GM19467 (cell line): ENCODE measurements at regions not wholly inside any gene's neighbourhood (a gene's known extent, or its start where the extent isn't known, plus 50 kb on each side); places are given as distances from the start of the nearest gene placed in this dataset.
"Not testable (repeated sequence)": the region's sequence is repeated elsewhere in the genome, so short reads cannot be mapped to it uniquely, and the experiment has no call there.

Experiments used
- ATAC-seq: cut with Tn5 transposase; IDR thresholded peaks from one replicate; pipeline ENCODE4 v1.9.1; 2021; ENCODE audit warnings: mild to moderate bottlenecking, moderate library complexity; ENCODE audit not compliant: unreplicated experiment

DNA sequence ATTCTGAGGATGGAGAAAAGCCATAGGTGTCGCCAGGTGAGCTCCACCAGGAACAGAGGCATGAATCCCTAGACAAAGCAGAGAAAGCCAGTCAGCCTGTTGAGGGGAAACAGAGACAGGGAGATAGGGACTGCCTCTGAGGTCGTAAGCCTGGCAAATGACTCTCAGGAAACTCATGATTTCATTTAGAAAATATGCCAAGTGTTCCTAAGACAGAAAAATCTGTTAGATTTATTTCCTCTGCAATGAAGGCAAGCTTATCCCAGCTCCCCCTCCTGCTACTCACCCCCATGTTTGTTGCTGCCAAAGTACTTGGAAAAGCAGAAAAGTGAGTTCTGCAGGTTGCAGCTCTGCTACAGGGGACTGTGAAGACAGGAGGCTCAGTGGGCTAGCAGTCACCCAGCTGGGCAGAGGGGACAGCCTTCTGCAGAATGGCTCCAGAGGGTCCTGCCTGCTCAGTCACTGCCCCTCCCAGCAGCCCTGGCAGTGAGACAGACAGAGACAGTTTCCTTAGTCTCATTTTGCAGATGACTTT is 184.3 kb downstream of the ADRA2A start:
- no peak for ATAC-seq

DNA sequence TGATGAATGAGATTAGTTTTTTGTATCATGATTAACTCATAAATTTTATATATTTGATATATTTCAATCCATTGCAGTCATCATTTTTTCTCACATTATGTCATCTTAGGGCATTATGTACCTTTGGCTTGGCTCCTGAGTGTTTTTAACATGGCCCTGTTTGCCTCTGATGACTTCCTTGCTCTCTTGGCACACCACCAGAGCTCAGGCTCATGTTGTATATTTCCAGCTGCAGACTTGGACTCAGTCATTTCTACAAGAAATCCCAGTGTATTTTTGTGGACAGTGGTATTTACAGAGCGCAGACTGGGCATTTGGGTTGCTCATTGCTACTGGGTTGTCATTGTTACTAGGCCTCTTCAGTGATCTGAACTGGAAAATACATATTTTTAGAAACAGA is 188.5 kb downstream of the ADRA2A start:
- no peak for ATAC-seq

- ATAC-seq, result no peak
Measured at GRCh38 chr10:111266165-111266564, 189.3 kb downstream of the ADRA2A start.

GRCh38 chr10:111267673-111268072 is 190.8 kb downstream of the ADRA2A start:
- ATAC-seq, result no peak

GRCh38 chr10:111273235-111273634 is 196.4 kb downstream of the ADRA2A start:
- ATAC-seq, result no peak

DNA sequence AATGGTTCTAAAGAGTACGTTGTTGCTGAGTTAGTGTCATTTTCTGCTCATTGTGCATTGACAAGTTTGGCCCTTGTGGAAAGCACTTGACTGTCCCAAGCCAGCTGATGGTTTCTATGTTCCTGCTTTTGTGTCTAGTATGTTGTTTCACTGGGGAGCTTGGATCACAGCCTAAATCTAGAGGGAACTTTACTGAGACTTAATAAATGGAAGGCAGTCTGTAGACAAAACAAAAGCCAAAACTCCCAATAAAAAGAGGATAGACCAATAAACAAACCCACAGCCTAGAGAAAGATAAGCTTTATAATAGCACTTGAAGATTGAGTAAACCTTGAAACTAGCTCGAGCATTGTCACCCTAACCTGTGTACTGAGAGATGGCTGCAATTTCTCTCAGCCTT is 196.8 kb downstream of the ADRA2A start:
- ATAC-seq, result no peak

GRCh38 chr10:111275091-111275490 is 198.3 kb downstream of the ADRA2A start:
- ATAC-seq, result no peak

GRCh38 chr10:111277661-111278060 is 200.8 kb downstream of the ADRA2A start:
- ATAC-seq, result no peak

DNA sequence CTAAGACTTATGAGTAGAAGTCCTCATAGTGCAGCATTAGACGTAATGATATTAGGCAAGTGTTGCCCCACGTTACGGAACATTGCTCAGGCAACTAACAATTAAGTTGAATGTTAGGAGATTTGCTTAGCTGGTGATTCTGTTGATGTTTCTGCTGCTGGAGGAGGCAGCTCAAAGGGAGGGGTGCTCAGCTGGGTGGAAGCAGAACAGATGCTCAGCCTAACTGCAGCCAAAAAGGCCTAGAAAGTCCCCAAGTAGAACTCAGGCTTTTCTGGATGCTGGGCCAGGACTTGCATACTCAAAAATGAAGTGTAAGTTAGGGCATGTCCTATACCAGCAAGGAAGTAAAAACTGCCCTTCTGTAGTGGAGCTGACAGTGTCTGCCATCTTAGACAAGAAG is 201.4 kb downstream of the ADRA2A start:
- ATAC-seq, result no peak

GRCh38 chr10:111281516-111281915 is 204.7 kb downstream of the ADRA2A start:
- ATAC-seq, result no peak

DNA sequence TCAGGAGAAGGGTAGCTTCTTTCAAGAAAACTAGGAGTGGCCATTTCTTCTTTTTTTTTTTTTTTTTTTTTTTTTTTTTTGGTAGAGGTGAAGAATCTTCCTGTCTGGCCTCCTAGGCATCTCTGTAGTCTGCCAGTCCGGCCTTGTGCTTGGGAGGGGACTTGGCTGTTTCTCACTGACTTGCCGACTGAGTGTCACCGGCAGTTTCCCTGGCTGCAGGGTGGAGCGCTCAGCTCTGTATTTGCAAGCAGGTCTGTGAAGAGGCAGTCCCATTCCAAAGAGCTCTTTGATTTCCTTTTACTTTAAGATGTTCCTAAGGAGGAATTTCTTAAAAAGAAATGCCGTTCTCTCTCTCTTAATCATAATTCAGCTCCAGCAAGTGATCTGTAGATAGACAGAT is 212.6 kb downstream of the ADRA2A start:
- ATAC-seq, result no peak

- no peak for ATAC-seq
Measured at GRCh38 chr10:111290649-111291048, 213.8 kb downstream of the ADRA2A start.

DNA sequence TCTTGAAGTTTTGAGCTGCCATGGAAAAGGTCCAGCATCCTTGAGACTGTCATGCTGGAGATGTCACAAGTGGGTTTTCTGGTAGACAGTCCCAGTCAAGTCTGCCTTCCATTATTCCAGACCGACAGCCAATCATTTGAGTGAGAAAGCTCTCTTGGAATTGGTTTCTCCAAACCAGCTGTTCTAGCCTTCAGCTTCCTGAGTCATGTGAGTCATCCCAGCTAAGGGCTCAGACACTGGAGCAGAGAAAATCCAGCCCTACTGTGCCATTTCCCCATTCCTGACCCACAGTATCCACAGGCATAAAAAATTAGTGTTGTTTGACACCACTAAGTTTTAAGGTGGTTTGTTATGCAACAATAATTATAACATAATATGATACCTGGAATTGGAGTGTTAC is 219.0 kb downstream of the ADRA2A start:
- ATAC-seq, result no peak

DNA sequence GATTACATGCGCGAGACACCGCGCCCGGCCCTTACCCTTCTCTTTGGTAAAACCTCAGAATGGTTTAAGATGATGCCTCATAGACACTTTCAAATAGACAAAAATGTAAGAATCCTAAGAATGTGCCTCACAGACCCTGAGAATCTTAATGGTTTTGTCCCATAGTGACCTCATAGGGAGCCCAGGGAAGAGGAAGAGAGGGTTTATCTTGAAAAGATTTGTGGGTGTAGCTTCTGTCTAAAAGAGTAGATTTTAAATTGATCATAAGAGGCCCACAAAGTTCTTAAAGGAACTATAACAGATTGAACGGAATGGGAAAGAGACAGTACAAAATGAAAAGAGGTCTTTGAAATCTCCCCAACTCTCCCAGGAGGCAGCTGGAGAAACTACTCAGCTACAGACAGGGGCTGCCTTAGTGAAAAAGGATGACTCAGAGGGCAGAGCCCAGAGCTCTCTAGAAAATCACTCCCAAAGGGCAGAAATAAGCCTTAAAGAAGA is 220.6 kb downstream of the ADRA2A start:
- ATAC-seq, result no peak

DNA sequence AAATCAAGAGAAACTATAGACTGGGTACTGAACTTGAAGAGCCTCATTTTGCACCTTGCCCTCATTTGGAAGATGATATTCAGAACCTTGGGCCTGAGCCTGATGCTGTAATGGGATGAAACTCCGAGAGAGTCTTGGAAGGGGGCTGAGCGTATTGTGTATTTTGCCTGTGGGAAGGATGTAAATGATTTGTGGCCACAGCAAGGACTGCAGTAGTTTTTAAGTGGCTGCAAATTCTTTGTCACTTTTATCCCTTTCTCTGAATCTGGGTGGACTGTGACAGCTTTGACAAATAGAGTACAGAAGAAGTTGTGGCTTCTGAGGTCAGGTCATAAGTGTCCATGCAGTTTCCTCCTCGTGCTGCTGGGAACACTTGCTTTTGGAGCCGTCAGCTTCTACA is 221.2 kb downstream of the ADRA2A start:
- no peak for ATAC-seq

- ATAC-seq, result no peak
Measured at GRCh38 chr10:111299037-111299436, 222.2 kb downstream of the ADRA2A start.

- ATAC-seq, result no peak
Measured at GRCh38 chr10:111303887-111304286, 227.1 kb downstream of the ADRA2A start.

DNA sequence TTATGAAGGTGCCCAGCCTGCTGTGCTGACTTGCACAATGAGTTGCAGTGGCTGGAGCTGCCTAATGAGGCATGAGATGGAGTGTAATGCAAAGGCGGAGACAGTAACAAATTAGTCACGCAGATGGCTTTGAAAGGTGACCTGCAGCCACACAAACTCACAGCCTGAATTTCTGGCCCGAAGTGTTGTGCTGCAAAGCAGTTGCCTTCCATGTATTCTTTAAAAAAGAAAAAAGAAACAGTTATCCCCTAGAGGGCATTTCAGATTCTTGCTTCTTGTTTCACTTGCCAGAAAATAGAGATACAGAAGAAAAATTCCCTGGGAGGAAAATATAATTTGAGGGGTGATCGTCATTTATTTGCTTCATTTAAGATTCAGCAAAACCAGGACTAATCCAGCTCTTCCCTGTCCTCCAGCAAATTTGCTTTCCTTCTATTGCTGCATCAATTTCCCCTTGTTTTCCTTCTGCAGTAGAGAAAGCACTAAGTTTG is 239.9 kb downstream of the ADRA2A start:
- no peak for ATAC-seq

DNA sequence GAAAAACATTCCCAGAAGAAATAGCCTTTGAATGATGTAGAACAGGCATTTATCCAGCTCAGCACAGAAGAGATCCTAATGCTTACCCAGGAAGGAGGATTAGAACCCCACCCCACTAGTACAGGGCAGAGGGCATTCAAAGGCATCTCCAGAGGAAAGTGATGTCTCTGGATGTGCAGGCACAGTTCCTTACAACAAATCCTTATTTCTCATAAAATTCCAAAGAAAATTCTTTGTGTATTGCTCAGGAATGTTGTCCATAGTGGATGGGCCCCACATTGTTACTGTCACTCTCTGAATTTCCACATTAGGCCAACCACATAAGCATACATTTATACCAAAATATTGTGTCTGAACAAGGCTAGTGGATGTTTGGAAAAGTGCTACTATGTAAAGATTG is 243.0 kb downstream of the ADRA2A start:
- no peak for ATAC-seq

GRCh38 chr10:111323389-111323966 is 246.6 kb downstream of the ADRA2A start:
- no peak for ATAC-seq

GRCh38 chr10:111332174-111332573 is 255.3 kb downstream of the ADRA2A start:
- ATAC-seq, result not testable (repeated sequence)

DNA sequence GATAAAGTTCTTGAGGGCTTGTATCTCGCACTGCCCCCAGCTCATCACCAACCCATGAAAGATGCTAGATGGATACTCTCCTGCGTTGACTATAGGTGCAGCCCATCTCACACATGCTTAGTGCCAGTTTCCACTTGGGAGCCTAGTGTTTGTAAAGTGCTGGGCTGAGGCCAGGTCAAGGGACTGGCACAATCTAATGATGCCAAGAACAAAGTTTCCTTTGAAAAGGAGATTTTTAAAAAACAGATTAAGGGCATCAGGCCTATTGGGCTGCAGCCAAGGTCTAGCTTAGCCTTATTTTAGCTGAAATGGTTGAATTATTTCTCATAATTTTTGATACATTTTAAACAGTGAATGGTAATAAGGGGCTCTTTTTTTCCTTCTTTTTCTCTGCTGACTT is 259.0 kb downstream of the ADRA2A start:
- ATAC-seq, result no peak

DNA sequence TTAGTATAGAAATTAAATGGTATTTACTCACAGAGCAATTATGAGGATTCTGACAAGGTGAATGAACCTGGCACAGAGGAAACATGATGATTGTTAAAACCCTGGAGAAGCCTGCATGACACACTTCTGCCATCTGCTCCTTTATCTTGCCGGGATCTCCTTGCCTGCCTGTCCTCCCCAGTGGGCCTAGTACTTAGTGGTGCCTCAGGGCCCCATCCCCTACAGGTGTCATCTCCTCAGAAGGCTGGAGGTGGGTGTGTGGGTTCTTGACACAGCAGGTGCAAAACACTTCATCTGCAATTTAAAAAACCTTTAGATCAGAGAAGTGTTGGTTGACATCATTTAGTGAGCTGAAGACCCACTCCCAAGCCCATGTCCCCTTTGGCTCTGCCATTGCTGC is 261.2 kb downstream of the ADRA2A start:
- ATAC-seq, result no peak
